PFSK-1 (cell line): ENCODE measurements at regions not wholly inside any gene's neighbourhood (a gene's known extent, or its start where the extent isn't known, plus 50 kb on each side); places are given as distances from the start of the nearest gene placed in this dataset.

Experiments
- FOXP2 ChIP-seq: optimal IDR thresholded peaks from 2 replicates; pipeline ENCODE3; 2011; ENCODE audit warnings: borderline replicate concordance, control low read depth, inconsistent platforms; ENCODE audit not compliant: insufficient read depth; ENCODE audit errors: extremely low read length, extremely low read depth
- POLR2AphosphoS5 ChIP-seq: IDR thresholded peaks from 2 replicates; pipeline ENCODE4 v1.6.1; 2012; ENCODE audit warnings: low read depth, mild to moderate bottlenecking, control low read depth, low read length, moderate library complexity
- TAF1 ChIP-seq: IDR thresholded peaks from 2 replicates; pipeline ENCODE4 v1.6.1; 2012; ENCODE audit warnings: low read length, control low read depth, borderline replicate concordance; ENCODE audit not compliant: insufficient read depth
- TF ChIP-seq, protein P1 (sequence below), 2 experiments: IDR thresholded peaks; 2 replicates each; pipeline versions ENCODE4 v1.6.1 to v1.8.0; 2011 to 2012; ENCODE audit warnings: low read depth in 2 of 2, low read length in 2 of 2, control low read depth in 1 of 2, inconsistent platforms in 1 of 2, mild to moderate bottlenecking in 1 of 2, moderate library complexity in 1 of 2; ENCODE audit not compliant: insufficient read depth in 1 of 2

DNA sequence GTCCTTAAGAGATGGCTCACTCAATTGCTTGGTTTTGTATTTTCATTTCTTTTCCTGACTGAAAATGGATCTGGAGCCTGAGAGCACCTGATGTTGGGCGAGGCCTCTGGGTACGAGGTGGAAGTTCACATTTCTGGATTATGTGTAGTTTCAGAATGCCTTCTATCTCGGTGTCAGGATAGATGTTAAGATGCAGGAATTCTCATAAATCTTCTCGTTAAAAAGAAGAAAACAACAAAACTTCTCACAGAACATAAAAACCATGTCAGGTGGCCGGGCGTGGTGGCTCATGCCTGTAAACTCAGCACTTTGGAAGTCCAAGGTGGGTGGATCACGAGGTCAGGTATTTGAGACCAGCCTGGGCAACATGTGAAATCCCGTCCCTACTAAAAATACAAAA lies 101.8 kb downstream of the RHOU start:
- TF ChIP-seq TAF1 (no peak), POLR2AphosphoS5 (no peak), FOXP2 (no peak)
- TF ChIP-seq, protein P1, sequence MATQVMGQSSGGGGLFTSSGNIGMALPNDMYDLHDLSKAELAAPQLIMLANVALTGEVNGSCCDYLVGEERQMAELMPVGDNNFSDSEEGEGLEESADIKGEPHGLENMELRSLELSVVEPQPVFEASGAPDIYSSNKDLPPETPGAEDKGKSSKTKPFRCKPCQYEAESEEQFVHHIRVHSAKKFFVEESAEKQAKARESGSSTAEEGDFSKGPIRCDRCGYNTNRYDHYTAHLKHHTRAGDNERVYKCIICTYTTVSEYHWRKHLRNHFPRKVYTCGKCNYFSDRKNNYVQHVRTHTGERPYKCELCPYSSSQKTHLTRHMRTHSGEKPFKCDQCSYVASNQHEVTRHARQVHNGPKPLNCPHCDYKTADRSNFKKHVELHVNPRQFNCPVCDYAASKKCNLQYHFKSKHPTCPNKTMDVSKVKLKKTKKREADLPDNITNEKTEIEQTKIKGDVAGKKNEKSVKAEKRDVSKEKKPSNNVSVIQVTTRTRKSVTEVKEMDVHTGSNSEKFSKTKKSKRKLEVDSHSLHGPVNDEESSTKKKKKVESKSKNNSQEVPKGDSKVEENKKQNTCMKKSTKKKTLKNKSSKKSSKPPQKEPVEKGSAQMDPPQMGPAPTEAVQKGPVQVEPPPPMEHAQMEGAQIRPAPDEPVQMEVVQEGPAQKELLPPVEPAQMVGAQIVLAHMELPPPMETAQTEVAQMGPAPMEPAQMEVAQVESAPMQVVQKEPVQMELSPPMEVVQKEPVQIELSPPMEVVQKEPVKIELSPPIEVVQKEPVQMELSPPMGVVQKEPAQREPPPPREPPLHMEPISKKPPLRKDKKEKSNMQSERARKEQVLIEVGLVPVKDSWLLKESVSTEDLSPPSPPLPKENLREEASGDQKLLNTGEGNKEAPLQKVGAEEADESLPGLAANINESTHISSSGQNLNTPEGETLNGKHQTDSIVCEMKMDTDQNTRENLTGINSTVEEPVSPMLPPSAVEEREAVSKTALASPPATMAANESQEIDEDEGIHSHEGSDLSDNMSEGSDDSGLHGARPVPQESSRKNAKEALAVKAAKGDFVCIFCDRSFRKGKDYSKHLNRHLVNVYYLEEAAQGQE (IDR thresholded peaks at IDR 0.05; ENCODE audit: insufficient read depth in 1 of 2, low read depth in 2 of 2, low read length in 2 of 2): no peak
